K562 (cell line): ENCODE measurements at regions not wholly inside any gene's neighbourhood (a gene's known extent, or its start where the extent isn't known, plus 50 kb on each side); places are given as distances from the start of the nearest gene placed in this dataset.

Source experiments
- NR4A1 ChIP-seq, 2 experiments: fragments of 250-450 bp in 1 of 2; fragments of 450-650 bp in 1 of 2; sonication (Bioruptor Pico) in 1 of 2; IDR thresholded peaks; 2 replicates each; pipeline versions ENCODE4 v1.4.0 to v1.6.1; 2016 to 2020; ENCODE audit warnings: mild to moderate bottlenecking in 2 of 2, missing compliant biosample characterization in 1 of 2, missing genetic modification characterization in 1 of 2, moderate library complexity in 1 of 2
- ZBTB40 ChIP-seq, 2 experiments: fragments of 450-650 bp in 1 of 2; sonication (generic) in 1 of 2; formaldehyde crosslinking in 1 of 2; IDR thresholded peaks; 2 replicates each; pipeline versions ENCODE4 v1.7.1 to v1.9.0; 2016 to 2022; ENCODE audit warnings: inconsistent platforms in 1 of 2, mild to moderate bottlenecking in 1 of 2, missing genetic modification reagents in 1 of 2

GRCh38 chr4:30821859-30822612 lies 101.9 kb downstream of the PCDH7 start (continued):
- TF ChIP-seq ZBTB40 (IDR thresholded peaks at IDR 0.05): no peak
- no peak for TF ChIP-seq ZBTB40 (CRISPR knock-in tag; IDR thresholded peaks at IDR 0.05)
- no peak for TF ChIP-seq NR4A1 (CRISPR knock-in tag; IDR thresholded peaks at IDR 0.05)
- TF ChIP-seq NR4A1 (tag; IDR thresholded peaks at IDR 0.05): no peak
